ENCODE measurements at regions not wholly inside any gene's neighbourhood (a gene's known extent, or its start where the extent isn't known, plus 50 kb on each side); places are given as distances from the start of the nearest gene placed in this dataset.
"Not testable (repeated sequence)": the region's sequence is repeated elsewhere in the genome, so short reads cannot be mapped to it uniquely, and the experiment has no call there.

DNA sequence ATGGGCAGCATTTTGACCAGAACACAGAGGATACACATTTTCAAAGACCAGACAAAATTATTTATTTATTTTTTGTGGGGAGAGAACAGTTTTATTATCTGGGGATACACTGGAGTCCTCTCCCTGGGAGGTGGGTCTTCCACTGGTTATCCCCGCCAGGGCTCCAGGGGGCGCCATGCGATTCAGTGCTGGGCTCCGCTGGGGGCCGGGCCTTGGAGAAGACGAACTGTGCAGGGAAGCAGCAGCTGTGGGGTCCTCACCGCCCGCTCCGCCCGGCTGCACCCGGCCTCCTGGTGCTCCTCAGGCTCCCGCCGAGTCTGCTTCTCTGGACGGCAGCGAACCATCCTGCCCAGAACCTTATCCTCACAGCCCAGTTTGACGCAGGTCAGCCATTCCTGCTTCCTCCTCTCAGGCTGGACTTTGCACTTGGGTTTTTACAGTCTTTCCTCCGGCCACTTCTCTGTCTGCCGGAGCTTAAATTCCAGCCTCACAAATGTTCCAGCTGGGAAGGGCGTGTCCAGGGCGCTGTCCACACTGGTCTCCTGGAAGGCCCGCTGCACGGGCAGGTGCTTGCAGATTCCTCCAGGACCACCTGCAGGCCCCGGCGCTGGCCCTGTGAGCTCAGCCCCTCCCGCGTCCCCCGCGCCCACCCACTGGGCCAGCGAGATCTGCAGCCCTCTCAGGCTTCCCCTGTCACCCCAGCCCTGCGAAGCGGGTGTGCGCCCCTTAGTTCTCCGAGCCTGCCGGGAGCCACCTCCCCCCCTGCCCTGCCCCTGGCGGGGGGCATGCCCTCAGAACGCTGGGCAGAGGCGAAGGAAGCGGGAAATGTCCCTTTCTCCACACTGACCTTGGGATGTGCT, 1830.0 kb upstream of the DEFB115 start:
- DNase-seq (ENCODE audit: low read depth): no peak

DNA sequence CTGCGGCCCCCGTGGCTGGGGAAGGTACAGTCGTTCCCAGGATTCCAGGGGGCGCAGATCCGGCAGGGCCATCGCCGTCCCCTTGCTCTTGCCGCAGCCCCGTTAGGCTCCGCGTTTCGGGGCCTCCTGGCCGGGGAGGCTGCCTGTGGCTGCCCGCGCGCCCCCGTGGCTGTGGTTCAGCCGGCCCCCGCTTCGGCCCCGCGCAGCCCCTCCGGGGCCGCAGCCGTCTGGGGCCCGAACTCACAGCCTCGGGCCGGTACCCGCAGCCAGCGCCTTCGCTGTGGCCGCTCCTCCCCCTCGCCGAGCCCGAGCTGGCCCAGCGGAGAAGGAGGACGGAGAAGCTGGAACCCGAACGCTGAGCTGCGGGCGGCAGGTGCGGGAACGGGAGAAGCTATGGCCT, 1826.9 kb upstream of the DEFB115 start:
- DNase-seq (ENCODE audit: low read depth): no peak

DNA sequence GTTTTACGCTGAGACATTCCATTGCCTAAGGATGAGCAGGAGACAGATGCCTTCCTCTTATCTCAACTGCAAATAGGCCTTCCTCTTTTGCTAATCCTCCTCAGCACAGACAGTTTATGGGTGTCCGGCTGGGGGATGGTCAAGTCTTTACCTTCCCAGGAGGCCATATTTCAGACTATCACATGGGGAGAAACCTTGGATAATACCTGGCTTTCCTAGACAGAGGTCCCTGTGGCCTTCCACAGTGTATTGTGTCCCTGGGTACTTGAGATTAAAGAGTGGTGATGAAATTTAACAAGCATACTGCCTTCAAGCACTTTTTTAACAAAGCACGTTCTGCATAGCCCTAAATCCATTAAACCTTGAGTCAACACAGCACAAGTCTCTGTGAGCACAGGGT, 1816.7 kb upstream of the DEFB115 start:
- not testable (repeated sequence) for DNase-seq (ENCODE audit: low read depth)

DNA sequence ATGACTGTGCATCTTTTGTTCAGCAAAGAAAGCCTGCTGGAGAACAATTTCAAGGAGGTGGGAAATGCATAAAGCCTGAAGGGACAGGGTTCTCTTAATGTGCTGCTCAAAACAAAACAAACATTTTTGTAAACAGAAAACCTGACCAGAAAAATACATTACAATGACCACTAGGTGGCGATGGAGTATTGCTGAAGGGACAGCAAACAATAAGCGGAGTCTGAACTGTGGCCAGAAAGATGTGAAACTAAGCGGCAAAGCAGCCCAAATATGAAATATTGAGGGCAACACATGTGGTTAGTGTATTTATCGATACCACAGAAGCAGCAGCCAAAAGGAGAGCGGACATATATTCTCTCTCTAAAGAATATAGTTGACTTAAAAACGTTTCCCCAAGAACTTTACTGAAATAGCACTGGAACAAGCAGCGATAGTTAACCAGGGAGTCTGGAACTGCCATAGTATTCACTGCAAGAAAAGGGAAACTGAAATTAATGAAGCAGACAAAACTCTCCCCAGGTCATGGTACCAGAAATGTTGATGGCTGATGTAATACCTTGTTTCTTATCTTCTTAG, 1814.2 kb upstream of the DEFB115 start:
- not testable (repeated sequence) for DNase-seq (ENCODE audit: low read depth)

DNA sequence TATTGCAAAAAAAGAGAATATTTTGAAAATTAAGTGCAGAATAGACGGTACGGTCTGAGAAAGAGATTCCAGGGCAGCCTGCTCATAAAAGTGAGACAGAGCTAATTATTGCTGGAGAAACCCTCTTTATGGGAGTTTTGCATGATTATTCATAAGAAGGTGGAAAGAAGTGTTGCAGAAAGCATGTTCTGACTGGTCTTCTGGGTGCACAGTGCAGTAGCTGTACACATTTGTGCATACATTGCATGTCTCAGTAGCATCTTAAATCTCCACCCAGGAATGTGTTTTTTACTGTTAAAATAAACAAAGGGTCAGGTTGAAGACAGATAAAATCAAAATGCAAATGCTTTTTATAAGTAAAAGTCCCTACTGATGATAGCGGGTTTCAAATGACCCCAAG, 1813.6 kb upstream of the DEFB115 start:
- no peak for DNase-seq (ENCODE audit: low read depth)

DNA sequence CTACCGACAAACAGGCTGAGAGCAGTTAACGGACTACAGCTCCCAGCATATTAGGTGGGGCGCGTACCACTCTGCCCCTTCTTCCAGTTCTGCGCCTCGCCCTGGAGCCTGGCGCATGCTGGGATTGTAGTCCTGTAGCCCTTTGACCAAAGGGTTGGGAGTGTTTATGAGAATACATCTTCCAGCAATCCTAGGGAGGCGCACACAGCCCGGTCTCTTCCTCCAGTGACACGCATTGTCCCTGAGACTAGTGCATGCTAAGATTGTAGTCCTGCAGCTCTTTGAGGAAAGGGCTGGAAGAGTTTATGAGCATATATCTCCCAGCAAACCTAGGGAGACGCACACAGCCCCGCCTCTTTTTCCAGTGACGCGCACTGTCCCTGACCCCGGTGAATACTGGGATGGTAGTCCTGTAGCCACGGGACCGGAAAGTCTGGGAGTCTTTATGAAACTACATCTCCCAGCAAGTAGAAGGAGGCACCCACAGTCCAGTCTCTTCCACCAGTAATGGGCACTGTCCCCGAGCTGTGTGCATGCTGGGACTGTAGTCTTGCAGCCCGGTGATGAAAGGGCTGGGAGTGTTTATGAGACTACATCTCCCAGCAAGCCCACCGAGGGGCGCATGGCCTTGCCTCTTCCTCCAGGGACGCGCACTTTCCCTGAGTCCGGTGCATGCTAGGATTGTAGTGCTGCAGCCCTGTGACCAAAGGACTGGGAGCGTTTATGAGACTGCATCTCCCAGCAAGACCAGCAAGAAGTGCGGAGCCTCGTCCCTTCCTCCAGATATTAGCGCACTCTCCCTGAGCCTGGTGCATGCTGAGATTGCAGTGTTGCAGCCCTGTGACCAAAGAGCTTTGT, 1812.2 kb upstream of the DEFB115 start:
- DNase-seq (ENCODE audit: low read depth): not testable (repeated sequence)

DNA sequence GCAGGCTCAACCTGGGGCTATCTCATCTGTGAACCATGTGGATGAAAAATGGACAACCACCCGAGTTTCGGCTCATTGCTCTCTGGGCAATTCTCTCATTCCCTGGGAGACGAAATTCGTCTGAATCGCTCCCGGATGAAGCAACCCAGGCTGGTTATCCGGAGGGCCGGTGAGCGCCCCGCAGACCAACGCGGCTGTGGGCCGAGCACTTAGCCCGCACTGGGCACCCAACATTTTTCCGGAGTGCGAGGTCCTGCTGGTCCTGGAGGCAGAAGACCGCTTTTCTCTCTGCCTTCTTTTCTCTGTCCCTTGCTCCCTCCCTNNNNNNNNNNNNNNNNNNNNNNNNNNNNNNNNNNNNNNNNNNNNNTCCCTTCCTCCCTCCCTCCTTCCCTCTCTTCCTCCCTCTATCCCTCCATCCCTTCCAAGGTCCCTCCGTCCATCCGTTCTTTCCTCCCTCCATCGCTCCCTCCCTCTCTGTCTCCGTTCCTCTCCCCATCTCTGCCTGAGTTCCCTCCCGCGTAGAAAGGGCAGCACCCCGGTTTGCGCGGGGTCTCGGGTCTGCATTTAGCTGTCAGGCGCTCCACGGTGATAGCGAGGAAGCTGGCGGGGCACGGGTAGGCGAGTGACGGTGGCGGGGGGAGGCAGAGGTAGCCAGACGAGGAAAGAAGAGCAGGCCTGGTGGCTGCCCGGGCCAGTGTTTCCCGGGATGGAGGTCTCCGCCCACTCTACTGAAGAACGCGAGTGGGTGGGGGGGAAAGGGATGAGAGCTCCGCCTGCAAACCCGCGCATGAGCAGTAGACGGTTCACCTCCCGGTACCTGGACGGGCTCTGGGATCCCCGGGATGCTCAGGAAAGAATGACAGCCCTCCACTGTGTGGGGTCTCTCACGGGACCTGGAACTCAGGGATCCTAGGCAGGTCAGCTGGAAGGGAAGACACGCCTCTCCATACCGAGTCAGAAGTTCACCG, 1809.7 kb upstream of the DEFB115 start:
- not testable (repeated sequence) for DNase-seq (ENCODE audit: low read depth)

DNA sequence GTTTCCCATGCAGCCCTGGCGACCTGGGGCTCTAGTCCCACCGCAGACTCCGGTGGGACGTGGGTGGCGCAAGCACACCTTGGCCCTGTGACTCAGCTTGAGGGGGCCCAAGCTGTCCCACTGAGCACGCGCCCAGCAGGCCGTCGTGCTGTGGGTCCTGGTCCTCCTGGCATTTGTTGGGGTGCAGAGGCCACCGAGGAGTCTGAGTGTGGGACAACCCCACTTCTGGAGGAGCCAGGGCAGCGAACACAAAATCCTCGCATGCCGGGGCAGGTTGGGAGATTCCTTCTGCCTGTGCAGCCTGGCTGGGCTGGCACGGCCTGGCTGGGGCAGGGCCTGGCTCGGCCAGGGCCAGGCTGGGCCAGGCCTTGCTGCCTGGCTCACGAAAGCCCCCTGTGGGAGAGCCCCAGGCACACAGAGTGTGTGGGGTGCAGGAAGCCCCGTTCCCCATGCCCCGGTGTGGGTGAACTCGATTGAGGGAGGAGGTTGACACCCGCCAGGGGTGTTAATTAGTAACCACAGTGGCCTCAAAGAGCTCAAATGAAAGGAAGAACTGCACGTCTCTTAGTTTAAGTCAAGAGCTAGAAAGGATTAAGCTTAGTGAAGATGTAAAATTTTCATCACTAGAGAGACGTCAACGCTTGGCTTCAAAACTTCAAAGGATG, 1808.5 kb upstream of the DEFB115 start:
- no peak for DNase-seq (ENCODE audit: low read depth)

DNA sequence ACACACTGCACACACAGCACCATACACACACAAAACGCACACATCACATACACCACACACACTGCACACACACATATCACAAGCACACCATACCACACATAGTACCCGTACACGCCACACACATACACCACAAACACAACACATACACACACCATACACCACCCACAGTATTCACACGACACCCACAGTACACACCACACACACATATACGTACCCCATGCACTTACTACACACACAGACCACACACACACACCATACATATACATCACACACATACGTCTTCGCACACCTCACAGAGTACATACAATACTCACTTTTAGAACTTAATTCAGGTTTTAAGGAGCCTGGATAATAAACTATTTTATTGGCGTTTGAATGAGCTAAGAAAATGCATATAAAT, 1805.3 kb upstream of the DEFB115 start:
- no peak for DNase-seq (ENCODE audit: low read depth)

DNA sequence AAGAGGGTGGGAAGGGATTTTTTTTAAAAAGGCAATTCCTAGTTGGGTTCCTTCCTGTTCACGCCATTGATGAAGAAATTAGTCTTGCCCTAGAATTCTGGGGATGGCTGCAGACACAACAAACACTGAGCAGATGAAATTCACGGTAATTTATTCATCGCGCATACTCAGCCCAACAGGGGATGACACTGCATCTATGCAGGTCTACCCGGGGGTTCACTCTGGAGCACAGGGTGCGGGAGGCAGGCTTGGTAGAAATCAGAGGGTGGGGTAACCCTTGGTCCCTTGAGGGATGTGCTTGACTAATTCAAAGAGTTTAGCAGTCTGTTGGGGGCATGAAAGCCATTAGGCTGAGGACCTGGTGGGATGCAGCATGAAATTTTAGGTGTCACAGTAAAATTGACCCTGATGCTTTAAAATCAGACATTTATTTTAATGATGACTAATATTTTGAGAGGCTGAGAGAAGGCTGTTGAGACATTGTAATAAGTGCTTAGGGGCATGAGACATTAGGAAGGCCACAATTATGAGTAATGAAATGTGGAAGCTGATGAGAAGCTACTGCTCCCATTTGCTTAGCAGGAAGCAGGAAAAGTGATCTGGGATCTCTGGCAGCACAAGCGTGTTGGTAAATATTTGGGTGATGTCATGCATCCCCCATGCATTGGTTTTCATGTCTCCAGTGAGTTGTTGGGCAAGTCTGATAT, 1800.3 kb upstream of the DEFB115 start:
- DNase-seq (ENCODE audit: low read depth): not testable (repeated sequence)

DNA sequence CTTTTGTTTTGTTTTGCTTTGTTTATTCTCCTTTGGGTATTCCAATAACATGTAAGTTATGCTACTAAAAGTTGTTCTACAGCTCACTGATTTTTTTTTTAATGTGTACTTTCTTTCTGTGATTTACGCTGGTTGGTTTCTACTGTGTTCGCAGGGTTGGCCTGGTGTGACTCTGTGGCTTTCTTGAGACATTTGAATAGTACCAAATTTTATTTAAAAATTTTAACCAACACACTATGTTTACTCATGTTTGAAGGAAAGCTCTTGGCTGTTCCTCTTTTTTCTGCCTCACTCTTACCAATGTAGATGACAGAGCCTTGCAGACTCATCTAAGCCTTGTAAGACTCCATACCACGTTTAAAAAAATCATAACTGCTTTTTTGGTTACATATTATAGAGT, 1784.9 kb upstream of the DEFB115 start:
- DNase-seq (ENCODE audit: low read depth): no peak

DNA sequence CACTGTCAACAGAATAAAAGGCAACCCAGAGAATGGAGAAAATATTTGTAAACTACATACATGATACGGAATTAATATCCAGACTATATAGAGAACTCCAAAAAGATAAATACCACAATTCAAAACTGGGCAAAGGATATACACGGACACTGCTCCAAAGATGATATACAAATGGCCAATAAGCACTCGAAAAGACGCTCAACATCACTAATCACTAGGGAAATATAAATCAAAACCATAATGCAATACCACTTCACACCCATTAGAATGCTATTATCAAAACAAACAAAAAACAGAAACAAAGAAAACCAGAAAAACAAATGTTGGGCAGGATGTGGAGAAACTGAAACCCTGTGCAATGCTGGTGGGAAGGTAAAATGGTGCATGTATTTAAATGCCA, 1764.6 kb upstream of the DEFB115 start:
- not testable (repeated sequence) for DNase-seq (ENCODE audit: low read depth)

DNA sequence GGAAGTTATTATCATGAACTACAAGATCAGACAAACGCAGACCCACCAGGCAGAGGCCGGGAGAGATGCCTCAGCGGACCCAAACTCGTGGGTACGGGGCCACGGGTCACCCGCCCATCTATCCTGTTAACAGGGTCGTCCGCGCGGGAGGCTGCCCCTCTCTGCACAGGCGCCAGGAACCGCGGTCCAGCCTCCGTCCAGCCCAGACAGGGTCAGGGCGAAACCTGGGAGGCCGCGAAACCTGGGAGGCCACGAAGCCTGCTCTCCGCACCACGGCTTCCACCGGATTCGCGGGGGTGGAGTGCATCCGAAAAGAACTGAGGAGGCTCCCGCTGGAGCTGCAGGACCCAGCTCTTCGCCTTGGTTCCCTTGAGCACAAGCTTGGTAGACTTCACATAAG, 1760.7 kb upstream of the DEFB115 start:
- DNase-seq (ENCODE audit: low read depth): not testable (repeated sequence)

DNA sequence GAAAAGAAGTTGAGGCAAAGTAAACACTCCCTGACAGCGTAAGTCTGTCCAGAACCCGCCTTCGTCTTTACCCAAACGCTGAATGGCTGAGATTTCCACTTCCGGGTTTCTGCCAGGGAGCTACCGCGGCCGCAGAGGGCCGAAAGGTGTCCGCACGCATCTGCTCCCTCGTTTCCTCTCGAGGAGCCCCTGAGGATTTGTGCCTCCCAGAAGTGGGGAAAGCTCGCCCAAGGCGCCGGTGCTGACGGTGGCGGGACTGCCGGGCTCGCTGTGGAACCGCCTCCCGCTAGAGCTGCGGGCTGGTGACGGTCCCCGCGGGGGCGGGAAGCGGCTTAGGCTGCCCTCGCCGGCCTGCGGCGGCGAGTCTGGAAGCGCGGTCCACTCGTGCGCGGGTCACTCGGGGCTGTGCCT, 1760.2 kb upstream of the DEFB115 start:
- DNase-seq (ENCODE audit: low read depth): peak; percentile 0

DNA sequence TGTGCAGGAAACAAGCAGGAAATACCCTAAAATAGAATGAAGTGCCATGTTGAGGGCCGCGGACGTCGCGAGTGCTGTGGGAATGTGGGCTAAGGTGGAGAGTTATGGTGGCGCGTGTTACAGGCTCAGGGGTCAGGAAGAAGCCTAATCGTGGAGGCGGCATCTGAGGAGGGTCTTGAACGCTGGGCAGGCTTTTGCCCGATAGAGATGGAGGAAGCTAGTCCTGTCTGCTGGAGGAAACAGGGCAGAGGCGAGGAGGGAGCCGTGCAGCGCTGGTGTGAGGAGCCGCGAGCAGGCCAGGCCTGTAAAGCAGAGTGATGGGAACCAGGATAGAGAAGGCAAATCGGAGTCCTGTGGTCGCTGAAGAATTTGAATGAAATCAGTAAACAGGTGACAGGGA, 1759.8 kb upstream of the DEFB115 start:
- DNase-seq (ENCODE audit: low read depth): not testable (repeated sequence)

DNA sequence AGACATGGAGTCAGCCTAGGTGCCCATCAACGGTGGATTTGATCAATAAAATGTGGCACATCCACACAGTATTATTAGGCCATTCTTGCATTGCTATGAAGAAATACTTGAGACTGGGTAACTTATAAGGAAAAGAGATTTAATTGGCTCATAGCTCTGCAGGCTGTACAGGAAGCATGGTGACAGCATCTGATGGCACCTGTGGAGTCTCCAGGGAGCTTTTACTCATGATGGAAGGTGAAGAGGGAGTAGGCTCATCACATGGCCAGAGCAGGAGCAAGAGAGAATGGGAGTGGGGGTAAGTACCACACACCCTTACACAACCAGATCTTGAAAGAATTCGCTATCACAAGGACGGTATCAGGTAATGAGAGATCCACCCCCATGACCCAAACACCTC, 1756.7 kb upstream of the DEFB115 start:
- DNase-seq (ENCODE audit: low read depth): not testable (repeated sequence)

DNA sequence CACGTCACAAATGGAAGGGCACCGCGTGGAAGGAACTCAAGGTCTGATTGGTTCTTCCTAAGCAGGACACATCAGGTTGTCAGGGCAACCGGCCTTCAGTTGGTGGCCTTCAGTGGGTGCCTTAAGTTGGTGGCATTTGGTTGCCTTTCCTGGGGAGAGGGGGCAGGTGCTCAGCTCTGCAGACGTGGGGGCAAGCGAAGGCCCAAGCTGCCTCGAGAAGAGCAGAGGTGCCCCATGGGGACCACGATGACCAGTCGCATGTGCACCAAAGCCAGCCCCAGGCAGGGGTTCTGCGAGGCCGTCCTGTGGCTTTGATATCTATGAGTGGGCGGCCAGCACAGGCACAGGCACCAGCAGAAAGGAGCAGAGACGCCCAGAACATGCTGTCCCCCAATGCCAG, 1742.8 kb upstream of the DEFB115 start:
- not testable (repeated sequence) for DNase-seq (ENCODE audit: low read depth)

DNA sequence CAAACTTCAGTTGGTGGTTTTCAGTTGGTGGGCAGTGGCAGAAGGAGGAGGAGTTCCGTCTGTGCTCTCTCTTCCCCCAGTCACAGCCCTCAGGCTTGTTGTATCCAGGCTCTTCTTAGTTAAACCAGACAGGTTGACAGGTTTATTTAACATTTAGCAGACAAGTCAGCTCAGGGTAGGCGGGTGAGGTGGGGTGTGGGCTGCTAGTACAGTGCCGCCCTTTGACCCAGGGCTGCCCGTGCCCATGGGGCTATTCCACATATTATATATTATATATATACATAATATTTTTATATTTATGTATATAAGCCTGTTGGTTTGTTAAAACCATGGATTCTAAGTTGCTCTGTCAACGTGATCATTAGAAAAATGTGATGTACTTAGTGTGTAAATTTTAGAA, 1740.6 kb upstream of the DEFB115 start:
- not testable (repeated sequence) for DNase-seq (ENCODE audit: low read depth)

DNA sequence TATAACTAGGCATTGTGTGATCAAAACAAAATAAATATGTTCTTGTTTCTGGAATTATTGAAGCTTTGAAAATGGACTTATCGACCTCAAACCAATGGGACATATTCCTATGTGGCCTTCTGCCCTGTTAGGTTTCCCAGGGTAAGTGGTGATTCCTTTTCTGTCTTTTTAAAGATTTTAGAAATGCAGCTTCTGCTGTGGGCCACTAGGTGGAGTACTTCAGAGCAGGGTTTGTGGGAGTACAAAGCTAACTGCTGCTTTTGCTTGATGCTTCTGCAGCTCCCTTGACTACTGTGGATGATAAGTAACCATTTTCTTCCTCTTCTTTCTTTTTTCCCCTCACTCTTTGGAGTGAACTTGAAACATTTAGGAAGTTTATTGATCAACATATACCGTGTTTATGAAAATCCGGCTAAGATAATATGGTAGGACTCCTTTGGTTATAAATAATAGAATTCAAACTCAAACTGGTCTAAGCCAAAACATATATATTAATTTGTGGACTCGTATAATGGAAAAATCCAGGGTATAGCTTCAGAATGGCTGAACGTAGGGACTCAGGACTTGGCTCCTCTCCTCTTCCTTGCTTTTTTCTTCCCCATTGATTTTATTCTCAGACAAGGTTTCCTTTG, 1737.7 kb upstream of the DEFB115 start:
- not testable (repeated sequence) for DNase-seq (ENCODE audit: low read depth)
